DND-41 (cell line): ENCODE measurements at regions not wholly inside any gene's neighbourhood (a gene's known extent, or its start where the extent isn't known, plus 50 kb on each side); places are given as distances from the start of the nearest gene placed in this dataset.

ENCODE experiments used
- ATAC-seq: fragments of 200-7000 bp; cut with Tn5 transposase; 3 replicates; pipeline ENCODE4 v1.9.1; 2021; ENCODE audit warnings: low read depth; ENCODE audit not compliant: insufficient read depth
- DNase-seq: peaks from one replicate; pipeline ENCODE4 v3.0.0-alpha.2; 2020
- H2AFZ ChIP-seq: 2 replicates; pipeline ENCODE4 v1.6.0; 2012; ENCODE audit warnings: low read depth, low read length
- H3K27ac ChIP-seq: 2 replicates; pipeline ENCODE4 v1.5.1; 2012; ENCODE audit warnings: low read length, inconsistent platforms
- H3K27me3 ChIP-seq: fragments of 200-600 bp; sonication (generic); 2 replicates; pipeline ENCODE4 v1.6.0; 2012; ENCODE audit warnings: low read length, mild to moderate bottlenecking, inconsistent platforms; ENCODE audit not compliant: insufficient read depth, poor library complexity
- H3K36me3 ChIP-seq: 2 replicates; pipeline ENCODE4 v1.5.1; 2012; ENCODE audit warnings: low read length, inconsistent platforms; ENCODE audit not compliant: insufficient read depth
- H3K4me1 ChIP-seq: 2 replicates; pipeline ENCODE4 v1.5.1; 2012; ENCODE audit warnings: mild to moderate bottlenecking, low read length; ENCODE audit not compliant: insufficient read depth
- H3K4me2 ChIP-seq: 2 replicates; pipeline ENCODE4 v1.6.0; 2012; ENCODE audit warnings: mild to moderate bottlenecking, moderate library complexity, low read length, inconsistent platforms; ENCODE audit not compliant: insufficient read depth
- H3K4me3 ChIP-seq, 2 experiments: fragments of 200-600 bp in 1 of 2; shearing (Covaris generic) in 1 of 2; 2 replicates each; pipeline ENCODE4 v1.5.1; 2012 to 2016; ENCODE audit warnings: inconsistent platforms in 2 of 2, low read length in 2 of 2, mild to moderate bottlenecking in 2 of 2, low read depth in 1 of 2, moderate library complexity in 1 of 2
- H3K79me2 ChIP-seq: 2 replicates; pipeline ENCODE4 v1.6.0; 2012; ENCODE audit warnings: low read length, inconsistent platforms; ENCODE audit not compliant: insufficient read depth
- H3K9ac ChIP-seq: 2 replicates; pipeline ENCODE4 v1.6.0; 2012; ENCODE audit warnings: low read depth, mild to moderate bottlenecking, inconsistent platforms, low read length, moderate library complexity
- H3K9me3 ChIP-seq: 2 replicates; pipeline ENCODE4 v1.5.1; 2012; ENCODE audit warnings: low read length, moderate library complexity, mild to moderate bottlenecking, inconsistent platforms; ENCODE audit not compliant: insufficient read depth, severe bottlenecking
- H4K20me1 ChIP-seq: 2 replicates; pipeline ENCODE4 v1.6.0; 2012; ENCODE audit warnings: low read length; ENCODE audit not compliant: insufficient read depth
- EZH2 ChIP-seq: IDR thresholded peaks from 3 replicates; pipeline ENCODE4 v1.6.1; 2012; ENCODE audit warnings: borderline replicate concordance, low read depth, mild to moderate bottlenecking, moderate library complexity, low read length, inconsistent platforms; ENCODE audit not compliant: severe bottlenecking
- TF ChIP-seq, protein P1 (sequence below): IDR thresholded peaks from 2 replicates; pipeline ENCODE4 v1.5.1; 2012; ENCODE audit warnings: borderline replicate concordance, low read length, moderate library complexity, mild to moderate bottlenecking; ENCODE audit not compliant: poor library complexity, severe bottlenecking; ENCODE audit errors: extremely low read depth

DNA sequence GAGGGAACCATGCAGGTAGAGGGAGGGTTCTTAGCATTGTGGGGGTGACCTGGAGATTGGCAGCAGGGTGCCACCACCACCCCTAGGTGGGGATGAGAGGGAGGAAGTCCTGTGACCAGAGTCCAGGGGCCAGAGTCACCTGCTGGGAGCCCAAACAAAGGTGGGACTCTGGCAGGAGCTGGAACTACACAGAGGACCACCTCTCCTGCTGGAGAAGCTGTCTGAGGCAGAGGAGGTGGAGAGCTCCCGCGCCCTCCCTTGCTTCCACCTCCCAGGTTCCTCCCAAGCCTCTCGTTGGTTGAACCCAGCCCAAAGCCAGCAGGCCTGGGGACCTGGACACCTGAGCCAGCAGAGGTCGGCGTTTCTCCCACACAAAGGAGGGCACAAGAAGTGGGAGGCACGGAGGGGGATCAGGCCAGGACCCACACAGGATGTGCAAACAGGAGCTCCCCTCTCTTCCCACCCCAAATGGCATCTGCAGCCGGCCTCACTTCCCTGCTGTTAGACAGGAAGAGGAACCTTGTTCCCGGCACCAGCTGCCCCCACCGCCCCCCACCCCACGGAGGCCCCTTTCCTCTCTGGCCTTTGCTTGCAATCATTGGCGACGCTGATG lies 154.6 kb downstream of the SEC14L1 start:
- H3K36me3 ChIP-seq, result no peaks in the 10 kb centered on the region
- ATAC-seq (no peak), DNase-seq (no peak)
- H3K4me2 ChIP-seq, result no peak overlapping the region
- TF ChIP-seq, protein P1, sequence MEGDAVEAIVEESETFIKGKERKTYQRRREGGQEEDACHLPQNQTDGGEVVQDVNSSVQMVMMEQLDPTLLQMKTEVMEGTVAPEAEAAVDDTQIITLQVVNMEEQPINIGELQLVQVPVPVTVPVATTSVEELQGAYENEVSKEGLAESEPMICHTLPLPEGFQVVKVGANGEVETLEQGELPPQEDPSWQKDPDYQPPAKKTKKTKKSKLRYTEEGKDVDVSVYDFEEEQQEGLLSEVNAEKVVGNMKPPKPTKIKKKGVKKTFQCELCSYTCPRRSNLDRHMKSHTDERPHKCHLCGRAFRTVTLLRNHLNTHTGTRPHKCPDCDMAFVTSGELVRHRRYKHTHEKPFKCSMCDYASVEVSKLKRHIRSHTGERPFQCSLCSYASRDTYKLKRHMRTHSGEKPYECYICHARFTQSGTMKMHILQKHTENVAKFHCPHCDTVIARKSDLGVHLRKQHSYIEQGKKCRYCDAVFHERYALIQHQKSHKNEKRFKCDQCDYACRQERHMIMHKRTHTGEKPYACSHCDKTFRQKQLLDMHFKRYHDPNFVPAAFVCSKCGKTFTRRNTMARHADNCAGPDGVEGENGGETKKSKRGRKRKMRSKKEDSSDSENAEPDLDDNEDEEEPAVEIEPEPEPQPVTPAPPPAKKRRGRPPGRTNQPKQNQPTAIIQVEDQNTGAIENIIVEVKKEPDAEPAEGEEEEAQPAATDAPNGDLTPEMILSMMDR, result no peak
- no peak for TF ChIP-seq EZH2
- H3K27ac ChIP-seq, result no peak overlapping the region
- H3K4me1 ChIP-seq, result no peaks in the 10 kb centered on the region
- no peak overlapping the region for H2AFZ ChIP-seq
- no peaks in the 10 kb centered on the region for H3K27me3 ChIP-seq
- no peaks in the 10 kb centered on the region for H3K9me3 ChIP-seq
- no peak overlapping the region for H3K9ac ChIP-seq
- no peaks in the 10 kb centered on the region; the same call in 1 of the 2 replicates for H4K20me1 ChIP-seq
- no peaks in the 10 kb centered on the region for H3K79me2 ChIP-seq
- no peak overlapping the region for H3K4me3 ChIP-seq

DNA sequence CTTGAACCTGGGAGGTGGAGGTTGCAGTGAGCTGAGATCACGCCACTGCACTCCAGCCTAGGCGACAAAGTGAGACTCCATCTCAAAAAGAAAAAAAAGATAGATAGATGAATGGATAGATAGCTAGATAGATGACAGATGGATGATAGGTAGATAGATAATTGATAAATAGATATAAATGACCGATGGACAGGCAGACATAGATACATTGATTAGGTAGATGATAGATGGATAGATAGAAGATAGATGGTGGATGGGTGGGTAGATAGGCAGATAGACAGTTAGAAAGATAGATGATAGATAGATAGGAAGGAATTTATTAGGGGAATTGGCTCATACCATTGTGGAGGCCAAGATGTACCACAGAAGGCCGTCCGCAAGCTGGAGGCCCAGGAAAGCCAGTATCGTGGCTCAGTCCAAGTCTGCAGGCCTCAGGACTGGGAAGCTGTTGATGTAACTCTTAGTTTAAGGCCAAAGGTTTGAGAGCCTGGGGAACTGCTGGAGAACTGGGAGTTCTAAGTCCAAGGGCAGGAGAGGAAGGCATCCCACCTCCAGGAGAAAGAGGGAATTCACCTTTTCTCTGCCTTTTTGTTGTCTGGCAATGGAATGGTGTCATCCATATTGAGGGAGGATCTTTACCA lies 156.1 kb downstream of the SEC14L1 start:
- no peak for ATAC-seq
- H3K9me3 ChIP-seq, result no peaks in the 10 kb centered on the region
- no peaks in the 10 kb centered on the region for H3K79me2 ChIP-seq
- no peak overlapping the region for H3K4me3 ChIP-seq
- TF ChIP-seq, protein P1, result no peak
- TF ChIP-seq EZH2, result no peak
- H3K27ac ChIP-seq, result no peak overlapping the region
- no peaks in the 10 kb centered on the region for H3K27me3 ChIP-seq
- no peak overlapping the region for H3K4me2 ChIP-seq
- H3K4me1 ChIP-seq, result no peaks in the 10 kb centered on the region
- no peaks in the 10 kb centered on the region; the same call in 1 of the 2 replicates for H4K20me1 ChIP-seq
- no peak overlapping the region for H3K9ac ChIP-seq
- no peaks in the 10 kb centered on the region for H3K36me3 ChIP-seq
- no peak overlapping the region for H2AFZ ChIP-seq
- no peak for DNase-seq

GRCh38 chr17:77297693-77298666 lies 157.2 kb downstream of the SEC14L1 start:
- Histone ChIP-seq H2AFZ (no peak overlapping the region), H3K9me3 (no peaks in the 10 kb centered on the region), H4K20me1 (no peaks in the 10 kb centered on the region; the same call in 1 of the 2 replicates), H3K4me3 (no peak overlapping the region), H3K27ac (no peak overlapping the region), H3K4me1 (no peaks in the 10 kb centered on the region), H3K4me2 (no peak overlapping the region), H3K79me2 (no peaks in the 10 kb centered on the region), H3K36me3 (no peaks in the 10 kb centered on the region), H3K27me3 (no peaks in the 10 kb centered on the region), H3K9ac (no peak overlapping the region)
- TF ChIP-seq EZH2, result no peak
- TF ChIP-seq, protein P1, result no peak
- ATAC-seq, result no peak
- no peak for DNase-seq
